ENCODE measurements at regions not wholly inside any gene's neighbourhood (a gene's known extent, or its start where the extent isn't known, plus 50 kb on each side); places are given as distances from the start of the nearest gene placed in this dataset.
"Not testable (repeated sequence)": the region's sequence is repeated elsewhere in the genome, so short reads cannot be mapped to it uniquely, and the experiment has no call there.

- DNase-seq: no peak
Measured at GRCh38 chr4:52511825-52512224, 147.3 kb downstream of the USP46 start.

- DNase-seq: no peak
Measured at GRCh38 chr4:52512291-52512690, 146.8 kb downstream of the USP46 start.

- not testable (repeated sequence) for DNase-seq
Measured at GRCh38 chr4:52522093-52522492, 137.0 kb downstream of the USP46 start.

- no peak for DNase-seq
Measured at GRCh38 chr4:52529983-52530382, 129.1 kb downstream of the USP46 start.

GRCh38 chr4:52535793-52536192, 123.3 kb downstream of the USP46 start:
- no peak for DNase-seq

All from hypothalamus (tissue), 51 donors.